ENCODE measurements at regions not wholly inside any gene's neighbourhood (a gene's known extent, or its start where the extent isn't known, plus 50 kb on each side); places are given as distances from the start of the nearest gene placed in this dataset.

DNA sequence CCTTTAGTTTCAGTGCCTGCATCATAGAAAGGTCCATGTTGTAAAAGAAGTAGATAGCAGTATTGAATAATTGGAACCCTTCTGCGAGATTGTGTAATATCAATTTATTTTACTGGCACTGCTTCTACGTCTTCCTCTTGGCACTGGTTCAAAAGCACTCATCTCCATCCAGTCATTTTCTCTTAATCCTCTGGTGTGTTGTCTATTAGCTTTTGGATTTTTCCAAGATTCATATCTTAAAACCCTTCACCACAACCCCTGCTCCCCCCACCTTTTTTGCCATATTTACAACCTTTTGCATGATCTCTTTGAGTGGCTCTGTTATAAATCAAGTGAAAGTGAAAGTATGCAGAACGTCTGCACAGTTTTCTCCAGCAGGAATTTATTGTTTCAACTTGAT is 76.6 kb upstream of the HSF2 start:
- TF ChIP-seq, protein P1, sequence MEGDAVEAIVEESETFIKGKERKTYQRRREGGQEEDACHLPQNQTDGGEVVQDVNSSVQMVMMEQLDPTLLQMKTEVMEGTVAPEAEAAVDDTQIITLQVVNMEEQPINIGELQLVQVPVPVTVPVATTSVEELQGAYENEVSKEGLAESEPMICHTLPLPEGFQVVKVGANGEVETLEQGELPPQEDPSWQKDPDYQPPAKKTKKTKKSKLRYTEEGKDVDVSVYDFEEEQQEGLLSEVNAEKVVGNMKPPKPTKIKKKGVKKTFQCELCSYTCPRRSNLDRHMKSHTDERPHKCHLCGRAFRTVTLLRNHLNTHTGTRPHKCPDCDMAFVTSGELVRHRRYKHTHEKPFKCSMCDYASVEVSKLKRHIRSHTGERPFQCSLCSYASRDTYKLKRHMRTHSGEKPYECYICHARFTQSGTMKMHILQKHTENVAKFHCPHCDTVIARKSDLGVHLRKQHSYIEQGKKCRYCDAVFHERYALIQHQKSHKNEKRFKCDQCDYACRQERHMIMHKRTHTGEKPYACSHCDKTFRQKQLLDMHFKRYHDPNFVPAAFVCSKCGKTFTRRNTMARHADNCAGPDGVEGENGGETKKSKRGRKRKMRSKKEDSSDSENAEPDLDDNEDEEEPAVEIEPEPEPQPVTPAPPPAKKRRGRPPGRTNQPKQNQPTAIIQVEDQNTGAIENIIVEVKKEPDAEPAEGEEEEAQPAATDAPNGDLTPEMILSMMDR (conservative IDR thresholded peaks at IDR 0.05; ENCODE audit: low read length): no peak
- TF ChIP-seq EZH2phosphoT487 (IDR thresholded peaks at IDR 0.05; ENCODE audit: borderline replicate concordance): no peak

All from Loucy (cell line).